Left ventricle myocardium inferior (tissue), 1 donor: ENCODE measurements at regions not wholly inside any gene's neighbourhood (a gene's known extent, or its start where the extent isn't known, plus 50 kb on each side); places are given as distances from the start of the nearest gene placed in this dataset.
"Not testable (repeated sequence)": the region's sequence is repeated elsewhere in the genome, so short reads cannot be mapped to it uniquely, and the experiment has no call there.

Experiments used
- DNase-seq: peaks from one replicate; pipeline ENCODE4 v3.0.0-alpha.2; 2020
- H3K27ac ChIP-seq: fragments of 200-600 bp; replicated peaks from 2 replicates; pipeline ENCODE4 v1.8.0; 2021
- H3K27me3 ChIP-seq: fragments of 200-600 bp; 2 replicates; pipeline ENCODE4 v1.8.0; 2021; ENCODE audit warnings: low read depth
- H3K36me3 ChIP-seq: fragments of 200-600 bp; 2 replicates; pipeline ENCODE4 v1.8.0; 2021
- H3K4me1 ChIP-seq: fragments of 200-600 bp; 2 replicates; pipeline ENCODE4 v1.8.0; 2021
- H3K4me3 ChIP-seq: fragments of 200-600 bp; 2 replicates; pipeline ENCODE4 v1.8.0; 2021; ENCODE audit warnings: mild to moderate bottlenecking, moderate library complexity
- H3K9me3 ChIP-seq: fragments of 200-600 bp; replicated peaks from 2 replicates; pipeline ENCODE4 v1.8.0; 2021
- intact Hi-C: fragments of 100-400 bp; cut with micrococcal nuclease; formaldehyde crosslinking; loops from one replicate; pipeline ENCODE4 v1.11.0; 2022
- TF ChIP-seq, protein P1 (sequence below): fragments of 200-600 bp; IDR thresholded peaks from 2 replicates; pipeline ENCODE4 v1.8.0; 2021; ENCODE audit warnings: antibody characterized with exemption, mild to moderate bottlenecking, borderline replicate concordance
- donor health status: DM: no; HTN: yes; CAD: no; lungs with severe emphysema.

DNA sequence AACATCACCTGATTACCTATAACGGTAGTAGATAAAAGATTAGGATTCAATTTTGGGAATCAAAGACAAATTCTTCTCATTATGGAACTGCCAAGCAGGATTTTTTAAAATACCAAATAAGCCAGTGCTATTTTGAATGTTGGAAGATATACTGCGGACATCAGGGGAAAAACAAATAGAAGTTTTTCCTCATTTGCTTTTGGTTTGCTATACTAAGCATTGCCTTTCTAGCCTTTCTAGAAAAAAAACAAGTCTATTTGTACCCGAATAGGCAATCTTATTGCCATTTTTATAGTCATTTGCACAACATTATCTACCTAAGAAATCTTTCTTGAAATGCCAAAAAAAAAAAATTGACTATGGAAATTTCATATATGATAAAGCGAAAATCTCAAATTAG is 379.5 kb downstream of the CDH10 start:
- intact Hi-C loops = no loop called here
- H3K27ac ChIP-seq = no peak overlapping the region
- DNase-seq = no peak

DNA sequence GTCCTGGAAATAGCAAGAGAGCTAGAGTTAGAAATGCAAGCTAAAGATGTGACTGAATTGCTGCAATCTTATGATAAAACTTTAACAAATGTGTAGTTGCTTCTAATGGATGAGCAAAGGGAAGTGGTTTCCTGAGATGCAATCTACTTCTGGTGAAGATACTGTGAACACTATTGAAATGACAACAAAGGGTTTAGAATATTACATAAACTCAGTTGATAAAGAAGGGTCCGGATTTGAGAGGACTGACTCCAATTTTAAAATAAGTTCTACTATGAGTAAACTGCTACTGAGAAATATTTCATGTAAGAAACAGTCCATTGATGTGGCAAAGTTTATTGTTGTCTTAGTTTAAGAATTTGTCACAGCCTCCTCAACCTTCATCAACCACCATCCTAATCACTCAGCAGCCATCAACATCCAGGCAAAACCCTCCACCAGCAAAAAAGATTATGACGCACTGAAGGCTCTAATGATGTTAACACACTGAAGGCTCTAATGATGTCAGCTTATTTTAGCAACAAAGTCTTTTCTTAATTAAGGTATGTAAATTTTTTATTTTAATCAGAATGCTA is 376.2 kb downstream of the CDH10 start:
- Histone ChIP-seq H3K4me1 (no peaks in the 10 kb centered on the region), H3K27ac (no peak overlapping the region), H3K4me3 (no peak overlapping the region), H3K9me3 (no peaks in the 10 kb centered on the region), H3K36me3 (no peaks in the 10 kb centered on the region), H3K27me3 (no peaks in the 10 kb centered on the region)
- DNase-seq = no peak
- intact Hi-C loops = no loop called here
- TF ChIP-seq, protein P1, sequence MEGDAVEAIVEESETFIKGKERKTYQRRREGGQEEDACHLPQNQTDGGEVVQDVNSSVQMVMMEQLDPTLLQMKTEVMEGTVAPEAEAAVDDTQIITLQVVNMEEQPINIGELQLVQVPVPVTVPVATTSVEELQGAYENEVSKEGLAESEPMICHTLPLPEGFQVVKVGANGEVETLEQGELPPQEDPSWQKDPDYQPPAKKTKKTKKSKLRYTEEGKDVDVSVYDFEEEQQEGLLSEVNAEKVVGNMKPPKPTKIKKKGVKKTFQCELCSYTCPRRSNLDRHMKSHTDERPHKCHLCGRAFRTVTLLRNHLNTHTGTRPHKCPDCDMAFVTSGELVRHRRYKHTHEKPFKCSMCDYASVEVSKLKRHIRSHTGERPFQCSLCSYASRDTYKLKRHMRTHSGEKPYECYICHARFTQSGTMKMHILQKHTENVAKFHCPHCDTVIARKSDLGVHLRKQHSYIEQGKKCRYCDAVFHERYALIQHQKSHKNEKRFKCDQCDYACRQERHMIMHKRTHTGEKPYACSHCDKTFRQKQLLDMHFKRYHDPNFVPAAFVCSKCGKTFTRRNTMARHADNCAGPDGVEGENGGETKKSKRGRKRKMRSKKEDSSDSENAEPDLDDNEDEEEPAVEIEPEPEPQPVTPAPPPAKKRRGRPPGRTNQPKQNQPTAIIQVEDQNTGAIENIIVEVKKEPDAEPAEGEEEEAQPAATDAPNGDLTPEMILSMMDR = no peak

More for the DNA sequence above, 379.5 kb downstream of the CDH10 start:
- no peaks in the 10 kb centered on the region for H3K9me3 ChIP-seq
- H3K4me1 ChIP-seq = no peaks in the 10 kb centered on the region
- H3K36me3 ChIP-seq = no peaks in the 10 kb centered on the region
- no peak overlapping the region for H3K4me3 ChIP-seq
- no peaks in the 10 kb centered on the region for H3K27me3 ChIP-seq
- TF ChIP-seq, protein P1 = no peak

DNA sequence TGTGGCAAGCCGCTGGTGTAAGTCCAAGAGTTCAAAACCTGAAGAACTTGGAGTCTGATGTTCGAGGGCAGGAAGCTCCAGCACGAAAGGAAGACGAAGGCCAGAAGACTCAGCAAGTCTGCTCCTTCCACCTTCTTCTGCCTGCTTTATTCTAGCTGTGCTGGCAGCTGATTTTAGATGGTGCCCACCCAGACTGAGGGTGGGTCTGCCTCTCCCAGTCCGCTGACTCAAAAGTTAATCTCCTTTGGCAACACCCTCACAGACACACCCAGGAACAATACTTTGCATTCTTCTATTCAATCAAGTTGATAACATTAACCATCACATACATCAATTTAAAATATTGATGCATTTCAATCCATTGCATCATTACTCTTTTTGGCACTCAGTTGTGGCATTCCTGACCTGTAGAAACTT is 373.1 kb downstream of the CDH10 start:
- intact Hi-C loops, H3K36me3 ChIP-seq, H3K4me1 ChIP-seq, H3K27ac ChIP-seq, H3K9me3 ChIP-seq, H3K4me3 ChIP-seq, DNase-seq, H3K27me3 ChIP-seq: not testable (repeated sequence)

DNA sequence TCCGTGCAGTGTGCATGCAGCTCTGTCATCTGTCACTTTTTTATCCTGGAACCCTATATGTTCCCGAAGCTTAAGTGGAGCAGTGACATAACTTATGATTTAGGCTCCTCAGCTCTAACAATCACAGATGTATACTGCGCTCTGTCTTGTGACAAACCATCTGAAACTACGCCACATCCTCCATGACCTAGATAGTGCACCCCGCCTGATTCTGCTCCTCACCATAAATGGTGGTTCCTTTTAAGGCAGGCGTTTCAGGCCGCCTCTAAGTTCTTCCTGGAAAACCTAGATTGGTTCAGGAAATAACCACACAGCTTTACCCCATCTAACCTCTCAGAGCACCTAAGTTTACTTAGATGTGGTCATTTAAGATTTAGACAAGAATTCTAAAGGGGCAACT is 372.0 kb downstream of the CDH10 start:
- Histone ChIP-seq H3K9me3 (no peaks in the 10 kb centered on the region), H3K4me1 (no peaks in the 10 kb centered on the region), H3K27ac (no peak overlapping the region), H3K27me3 (no peaks in the 10 kb centered on the region), H3K36me3 (no peaks in the 10 kb centered on the region), H3K4me3 (no peak overlapping the region)
- TF ChIP-seq, protein P1 = no peak
- intact Hi-C loops = no loop called here
- DNase-seq = no peak

DNA sequence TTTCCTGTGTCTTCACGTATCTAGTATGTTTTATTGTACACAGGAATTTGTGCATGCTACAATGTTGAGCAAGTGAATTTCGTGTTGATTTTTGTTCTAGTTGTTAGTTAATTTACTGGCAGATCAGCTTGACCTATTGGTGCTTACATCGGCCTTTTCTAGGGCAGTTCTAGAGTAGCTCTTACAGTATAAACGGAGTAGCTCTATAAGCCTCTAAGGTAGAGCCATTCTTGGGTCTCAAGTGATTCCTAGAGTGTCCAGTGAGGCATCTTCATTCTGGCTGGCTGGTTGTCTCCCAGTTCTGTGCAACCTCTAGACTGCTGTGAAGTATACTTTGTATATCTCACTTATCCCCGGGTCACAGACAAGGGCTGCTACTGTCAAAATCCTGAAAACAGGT is 364.6 kb downstream of the CDH10 start:
- no peak for DNase-seq
- Histone ChIP-seq H3K36me3 (no peaks in the 10 kb centered on the region), H3K27me3 (no peaks in the 10 kb centered on the region), H3K4me1 (no peaks in the 10 kb centered on the region), H3K27ac (no peak overlapping the region), H3K4me3 (no peak overlapping the region), H3K9me3 (peaks cover 8% of the 10 kb centered on the region)
- TF ChIP-seq, protein P1 = no peak
- intact Hi-C loops = no loop called here

DNA sequence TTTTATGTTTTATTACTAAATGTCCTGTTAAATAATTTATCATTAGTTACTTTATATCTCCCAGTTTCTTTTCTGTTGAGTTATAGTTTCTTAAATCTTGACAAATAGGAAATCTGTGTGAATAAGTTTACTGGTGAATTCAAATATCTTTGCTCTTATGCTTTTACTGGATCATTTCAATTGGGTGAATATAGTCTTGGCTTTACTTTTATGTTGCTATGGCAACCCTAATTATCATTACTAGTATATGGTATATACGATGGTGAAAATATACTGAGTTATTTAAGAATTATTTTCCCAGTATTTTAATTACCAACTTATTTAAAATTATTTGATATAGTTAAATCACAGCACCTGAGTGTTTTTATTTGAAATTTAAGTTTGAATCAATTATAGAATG is 363.0 kb downstream of the CDH10 start:
- intact Hi-C loops = no loop called here
- H3K4me3 ChIP-seq = no peak overlapping the region
- no peaks in the 10 kb centered on the region for H3K4me1 ChIP-seq
- no peak for DNase-seq
- H3K9me3 ChIP-seq = peaks cover 8% of the 10 kb centered on the region
- no peak overlapping the region for H3K27ac ChIP-seq
- no peaks in the 10 kb centered on the region for H3K27me3 ChIP-seq
- TF ChIP-seq, protein P1 = no peak
- H3K36me3 ChIP-seq = no peaks in the 10 kb centered on the region
